GM23338 (cell line): ENCODE measurements at regions not wholly inside any gene's neighbourhood (a gene's known extent, or its start where the extent isn't known, plus 50 kb on each side); places are given as distances from the start of the nearest gene placed in this dataset.

ENCODE experiments used
- ATAC-seq: fragments of 200-7000 bp; cut with Tn5 transposase; 3 replicates; pipeline ENCODE4 v1.9.1; 2020
- DNase-seq: peaks from one replicate; pipeline ENCODE4 v3.0.0-alpha.2; 2015; ENCODE audit warnings: low spot score
- H2AFZ ChIP-seq: fragments of 200-600 bp; sonication (generic); 2 replicates; pipeline ENCODE4 v1.8.0; 2016; ENCODE audit warnings: antibody characterized with exemption, mild to moderate bottlenecking, moderate library complexity
- H3F3A ChIP-seq: fragments of 200-600 bp; sonication (generic); replicated peaks from 2 replicates; pipeline ENCODE4 v1.8.0; 2017; ENCODE audit warnings: antibody characterized with exemption, mixed run types, low read depth
- H3K27ac ChIP-seq: fragments of 200-600 bp; sonication (generic); 2 replicates; pipeline ENCODE4 v1.6.1; 2016; ENCODE audit warnings: low read depth
- H3K27me3 ChIP-seq: fragments of 200-600 bp; sonication (generic); 2 replicates; pipeline ENCODE4 v1.8.0; 2016; ENCODE audit warnings: mild to moderate bottlenecking, mixed run types, moderate library complexity; ENCODE audit not compliant: insufficient read depth
- H3K36me3 ChIP-seq: fragments of 200-600 bp; sonication (generic); 2 replicates; pipeline ENCODE4 v1.8.0; 2016; ENCODE audit warnings: mild to moderate bottlenecking; ENCODE audit not compliant: insufficient read depth
- H3K4me1 ChIP-seq: fragments of 200-600 bp; sonication (generic); 2 replicates; pipeline ENCODE4 v1.8.0; 2016; ENCODE audit warnings: mild to moderate bottlenecking, moderate library complexity; ENCODE audit not compliant: insufficient read depth
- H3K4me2 ChIP-seq: fragments of 200-600 bp; sonication (generic); 2 replicates; pipeline ENCODE4 v1.7.1; 2017; ENCODE audit warnings: mixed run types
- H3K4me3 ChIP-seq: fragments of 200-600 bp; sonication (generic); 2 replicates; pipeline ENCODE4 v1.6.1; 2016; ENCODE audit warnings: mixed run types
- H3K79me2 ChIP-seq: fragments of 200-600 bp; sonication (generic); replicated peaks from 2 replicates; pipeline ENCODE4 v1.8.0; 2017; ENCODE audit warnings: mild to moderate bottlenecking; ENCODE audit not compliant: insufficient read depth
- H3K9me2 ChIP-seq: fragments of 200-600 bp; sonication (generic); 2 replicates; pipeline ENCODE4 v1.8.0; 2017; ENCODE audit not compliant: insufficient read depth
- H4K20me1 ChIP-seq: fragments of 200-600 bp; sonication (generic); replicated peaks from 2 replicates; pipeline ENCODE4 v1.8.0; 2017; ENCODE audit warnings: mild to moderate bottlenecking; ENCODE audit not compliant: insufficient read depth
- H3K27ac Mint-ChIP-seq: 2 replicates; pipeline ENCODE4 v1.8.0; 2020; ENCODE audit warnings: inconsistent platforms, mild to moderate bottlenecking, moderate library complexity, mixed read lengths
- H3K27me3 Mint-ChIP-seq: 3 replicates; pipeline ENCODE4 v1.8.0; 2022; ENCODE audit warnings: low read depth, mild to moderate bottlenecking, moderate library complexity, mixed read lengths, inconsistent platforms; ENCODE audit not compliant: insufficient read depth, poor library complexity
- H3K36me3 Mint-ChIP-seq: 3 replicates; pipeline ENCODE4 v1.8.0; 2021; ENCODE audit warnings: low read depth, mild to moderate bottlenecking, inconsistent platforms, moderate library complexity, mixed read lengths
- H3K4me1 Mint-ChIP-seq: 3 replicates; pipeline ENCODE4 v1.8.0; 2020; ENCODE audit warnings: mild to moderate bottlenecking, inconsistent platforms, mixed read lengths
- H3K4me3 Mint-ChIP-seq: 3 replicates; pipeline ENCODE4 v1.8.0; 2021; ENCODE audit warnings: moderate library complexity, mild to moderate bottlenecking, inconsistent platforms, mixed read lengths
- H3K9me3 Mint-ChIP-seq: 3 replicates; pipeline ENCODE4 v1.8.0; 2020; ENCODE audit warnings: moderate library complexity, mild to moderate bottlenecking, inconsistent platforms, mixed read lengths
- CREB1 ChIP-seq: fragments of 250-450 bp; sonication (Bioruptor Pico); IDR thresholded peaks from 2 replicates; pipeline ENCODE4 v1.5.0; 2020; ENCODE audit warnings: low read depth, mild to moderate bottlenecking, moderate library complexity
- CTCF ChIP-seq, 2 experiments: fragments of 200-600 bp in 1 of 2; sonication (generic) in 1 of 2; conservative IDR thresholded peaks; 2 replicates each; pipeline versions ENCODE4 v1.5.1 to v1.6.1; 2016 to 2017; ENCODE audit warnings: antibody characterized with exemption in 2 of 2, low read depth in 2 of 2, mild to moderate bottlenecking in 2 of 2, moderate library complexity in 1 of 2
- ETS1 ChIP-seq: IDR thresholded peaks from 2 replicates; pipeline ENCODE4 v1.6.1; 2016; ENCODE audit warnings: antibody characterized with exemption
- EZH2 ChIP-seq: fragments of 200-600 bp; sonication (generic); IDR thresholded peaks from one replicate; pipeline ENCODE4 v1.8.0; 2017; ENCODE audit warnings: antibody characterized with exemption, mild to moderate bottlenecking, low read depth; ENCODE audit not compliant: unreplicated experiment
- EZH2phosphoT487 ChIP-seq: fragments of 200-600 bp; sonication (generic); IDR thresholded peaks from one replicate; pipeline ENCODE4 v1.8.1; 2018; ENCODE audit warnings: antibody characterized with exemption; ENCODE audit not compliant: unreplicated experiment
- JUNB ChIP-seq: IDR thresholded peaks from one replicate; pipeline ENCODE4 v1.6.1; 2016; ENCODE audit warnings: antibody characterized with exemption; ENCODE audit not compliant: unreplicated experiment
- NANOG ChIP-seq: IDR thresholded peaks from 2 replicates; pipeline ENCODE4 v1.6.1; 2016; ENCODE audit warnings: antibody characterized with exemption, borderline replicate concordance
- POLR2AphosphoS5 ChIP-seq: IDR thresholded peaks from 2 replicates; pipeline ENCODE4 v1.6.1; 2016; ENCODE audit warnings: antibody characterized with exemption, low read depth
- REST ChIP-seq: IDR thresholded peaks from one replicate; pipeline ENCODE4 v1.6.1; 2018; ENCODE audit warnings: antibody characterized with exemption; ENCODE audit not compliant: unreplicated experiment
- STAT1 ChIP-seq: IDR thresholded peaks from one replicate; pipeline ENCODE4 v1.6.1; 2016; ENCODE audit warnings: antibody characterized with exemption; ENCODE audit not compliant: unreplicated experiment
- ZNF114 ChIP-seq: fragments of 250-450 bp; sonication (Bioruptor Pico); IDR thresholded peaks from 2 replicates; pipeline ENCODE4 v1.5.0; 2020; ENCODE audit warnings: mild to moderate bottlenecking, moderate library complexity
- ZNF331 ChIP-seq: fragments of 250-450 bp; sonication (Bioruptor Pico); IDR thresholded peaks from 2 replicates; pipeline ENCODE4 v1.5.0; 2020; ENCODE audit warnings: low read depth, mild to moderate bottlenecking, moderate library complexity
- ZNF462 ChIP-seq: fragments of 250-450 bp; sonication (Bioruptor Pico); IDR thresholded peaks from 2 replicates; pipeline ENCODE4 v1.5.0; 2020; ENCODE audit warnings: mild to moderate bottlenecking, moderate library complexity

GRCh38 chr5:155148694-155149093, 135.1 kb downstream of the KIF4B start:
- Histone ChIP-seq H3K27ac (no peak overlapping the region), H3K9me2 (no peaks in the 10 kb centered on the region), H2AFZ (no peak overlapping the region), H4K20me1 (no peaks in the 10 kb centered on the region), H3K36me3 (no peaks in the 10 kb centered on the region), H3K4me1 (no peaks in the 10 kb centered on the region; the same call in 1 of the 2 replicates), H3K4me2 (no peak overlapping the region), H3K4me3 (no peak overlapping the region), H3F3A (no peaks in the 10 kb centered on the region), H3K79me2 (no peaks in the 10 kb centered on the region), H3K27me3 (no peaks in the 10 kb centered on the region)
- ATAC-seq = no peak
- H3K27me3 Mint-ChIP-seq = no peaks in the 10 kb centered on the region
- H3K4me3 Mint-ChIP-seq = no peak overlapping the region
- no peaks in the 10 kb centered on the region for H3K36me3 Mint-ChIP-seq
- TF ChIP-seq ETS1 = no peak
- TF ChIP-seq POLR2AphosphoS5 = no peak
- TF ChIP-seq JUNB = no peak
- no peak for TF ChIP-seq REST
- TF ChIP-seq NANOG = no peak
- TF ChIP-seq ZNF331 (CRISPR knock-in tag) = no peak
- no peak for TF ChIP-seq EZH2phosphoT487
- no peak for TF ChIP-seq ZNF462 (CRISPR knock-in tag)
- TF ChIP-seq EZH2 = no peak
- TF ChIP-seq STAT1 = no peak
- TF ChIP-seq ZNF114 (CRISPR knock-in tag) = no peak
- no peak for TF ChIP-seq CTCF (conservative IDR thresholded peaks at IDR 0.05; ENCODE audit: low read depth in 2 of 2)
- no peak for TF ChIP-seq CREB1 (CRISPR knock-in tag)
- no peaks in the 10 kb centered on the region for H3K9me3 Mint-ChIP-seq
- peaks cover 6% of the 10 kb centered on the region; the same call in 2 of the 3 replicates for H3K4me1 Mint-ChIP-seq
- DNase-seq = no peak
- no peak overlapping the region for H3K27ac Mint-ChIP-seq
